NCI-H2029 treated with DMSO at 0.1 percent for 48 hours (cell line): ENCODE measurements at regions not wholly inside any gene's neighbourhood (a gene's known extent, or its start where the extent isn't known, plus 50 kb on each side); places are given as distances from the start of the nearest gene placed in this dataset.
"Not testable (repeated sequence)": the region's sequence is repeated elsewhere in the genome, so short reads cannot be mapped to it uniquely, and the experiment has no call there.

Experiments used
- DNase-seq: peaks from one replicate; lab custom pipeline; 2025; lab: John Stamatoyannopoulos, UW

DNA sequence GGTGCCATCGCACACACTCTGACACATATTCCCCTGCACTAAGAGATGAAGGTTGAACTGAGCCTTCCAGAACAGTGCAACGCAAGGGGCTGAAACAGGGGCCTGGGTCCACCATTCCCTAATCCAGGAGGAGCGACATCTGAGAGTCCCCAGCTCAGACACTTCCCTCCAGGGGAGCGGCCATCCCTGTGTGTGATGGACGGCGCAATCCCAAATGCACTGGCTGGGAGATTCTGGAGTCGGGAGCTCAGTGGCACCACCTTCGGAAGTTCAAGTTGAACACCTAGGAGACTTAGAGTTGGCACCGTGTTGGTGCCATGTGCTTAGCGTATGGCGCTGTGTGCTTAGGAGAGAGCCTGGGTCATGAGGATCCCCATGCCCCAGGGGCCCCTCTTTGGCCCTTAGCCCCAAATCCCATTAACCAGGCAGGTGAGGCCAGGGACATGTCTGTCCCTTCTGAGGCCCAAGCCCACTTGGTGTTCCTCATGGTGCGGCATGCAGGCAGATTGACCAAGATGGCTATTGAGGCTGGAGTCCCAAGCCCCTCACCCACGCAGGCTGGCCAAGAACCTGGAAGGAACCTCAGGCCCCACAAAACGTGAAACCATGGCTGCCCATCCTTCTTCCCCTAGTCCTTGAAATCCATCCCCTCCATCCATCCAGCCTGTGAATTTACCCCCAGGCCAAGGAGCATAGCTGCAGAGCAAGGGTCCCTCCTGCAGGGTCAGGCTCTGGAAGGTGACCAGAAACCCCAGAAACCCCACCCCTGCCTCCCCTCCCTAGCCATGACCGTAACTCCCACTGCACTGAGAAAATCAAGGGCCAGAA lies 114.1 kb upstream of the OTOS start:
- DNase-seq: no peak

DNA sequence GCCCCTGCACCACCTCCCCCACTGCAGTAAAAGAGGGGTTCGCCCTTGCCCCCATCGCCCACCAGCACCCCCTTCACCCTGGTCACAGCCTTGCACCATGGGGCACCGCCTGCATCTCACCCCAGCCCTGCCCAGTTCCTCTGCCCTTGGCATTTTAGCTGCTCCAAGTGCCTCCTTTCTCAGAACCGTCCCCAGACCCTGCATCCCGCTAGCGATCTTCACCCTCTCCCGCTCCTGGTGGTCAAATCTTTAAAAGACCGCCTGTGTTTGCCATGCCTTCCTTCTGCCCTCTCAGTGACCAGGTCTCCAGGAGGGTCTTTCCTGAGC lies 114.7 kb upstream of the OTOS start:
- DNase-seq: no peak

DNA sequence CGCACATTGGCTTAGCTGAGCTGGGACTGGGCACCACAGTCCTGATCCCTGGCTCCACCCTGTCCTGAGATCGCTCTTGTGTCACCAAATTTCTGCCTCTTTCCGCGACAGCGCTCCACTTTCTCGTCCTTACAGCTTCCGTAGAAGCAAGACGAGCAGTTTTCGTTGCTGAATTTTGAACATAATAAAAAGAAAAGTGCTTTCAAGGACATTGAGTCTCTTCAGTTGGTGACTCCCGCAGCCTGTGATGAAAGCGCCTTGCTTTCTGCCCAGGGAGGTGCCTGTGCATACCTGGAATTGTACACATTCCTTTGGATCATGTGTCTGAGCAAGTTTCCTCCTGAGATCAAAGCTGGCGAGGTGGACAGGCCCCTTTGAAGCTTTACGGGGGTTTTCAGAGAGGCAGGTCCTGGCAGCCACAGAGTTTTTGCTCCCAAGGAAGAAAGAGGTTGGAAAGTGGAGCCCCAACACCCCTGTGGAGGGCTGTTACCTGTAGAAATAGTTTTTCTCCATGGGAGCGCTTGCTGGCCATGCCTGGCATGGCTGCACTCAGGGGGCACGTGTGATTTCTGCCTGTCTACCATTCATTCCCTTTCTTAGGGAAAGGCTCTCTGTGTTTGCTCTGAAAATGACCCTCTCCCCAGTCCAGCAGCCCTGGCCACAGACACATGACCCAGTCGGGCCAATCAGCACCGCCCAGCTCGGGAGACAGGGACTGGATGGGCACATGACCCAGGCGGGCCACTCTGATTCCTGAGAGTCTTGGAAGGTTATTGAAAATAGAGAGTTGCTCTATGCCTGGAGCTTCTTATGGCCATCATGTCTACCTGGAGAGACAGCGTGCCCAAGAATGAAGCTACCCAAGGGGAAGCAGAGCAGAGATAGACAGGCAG lies 115.6 kb upstream of the OTOS start:
- DNase-seq: no peak

DNA sequence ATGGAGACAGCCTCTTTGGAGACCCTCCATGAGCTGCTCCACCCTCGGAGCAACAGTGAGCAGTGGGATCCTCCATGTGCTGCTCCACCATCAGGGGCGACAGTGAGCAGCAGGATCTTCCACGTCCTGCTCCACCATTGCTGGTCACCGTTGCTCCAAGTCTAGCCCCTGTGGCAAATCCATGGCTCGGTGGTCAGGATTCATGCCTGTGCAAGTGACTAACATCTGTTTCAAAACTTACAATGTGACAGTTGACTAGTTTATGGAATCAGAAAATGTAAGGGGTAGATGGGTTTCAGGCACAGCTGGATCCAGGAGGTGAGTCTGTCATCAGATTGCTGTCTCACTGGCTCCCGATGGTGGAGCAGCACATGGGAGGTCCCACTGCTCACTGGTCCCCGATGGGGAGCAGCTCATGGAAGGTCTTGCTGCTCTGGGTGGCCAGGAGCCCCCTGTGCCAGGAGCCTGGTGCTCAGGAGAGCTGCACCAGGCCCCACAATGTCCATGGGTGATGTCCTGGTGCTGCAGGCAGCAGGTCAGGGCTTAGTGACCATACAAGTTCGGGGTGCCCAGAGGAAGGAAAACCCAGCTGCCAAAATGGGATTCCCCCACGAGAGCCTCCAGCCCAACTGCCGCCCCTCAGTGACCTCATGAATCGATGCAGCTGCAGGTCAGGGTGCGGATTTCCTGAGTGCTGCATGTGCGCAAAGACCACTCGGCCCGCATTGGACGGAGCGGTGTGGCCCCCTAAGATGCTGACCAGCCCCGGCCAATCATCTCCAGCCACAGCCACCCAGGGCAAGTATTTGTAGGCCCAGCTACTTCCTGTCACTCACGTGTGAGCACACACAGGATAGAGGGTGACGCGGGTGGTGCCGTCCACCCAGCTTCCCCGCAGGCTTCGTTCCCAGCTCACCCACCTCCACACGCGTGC lies 116.5 kb upstream of the OTOS start:
- DNase-seq: no peak

DNA sequence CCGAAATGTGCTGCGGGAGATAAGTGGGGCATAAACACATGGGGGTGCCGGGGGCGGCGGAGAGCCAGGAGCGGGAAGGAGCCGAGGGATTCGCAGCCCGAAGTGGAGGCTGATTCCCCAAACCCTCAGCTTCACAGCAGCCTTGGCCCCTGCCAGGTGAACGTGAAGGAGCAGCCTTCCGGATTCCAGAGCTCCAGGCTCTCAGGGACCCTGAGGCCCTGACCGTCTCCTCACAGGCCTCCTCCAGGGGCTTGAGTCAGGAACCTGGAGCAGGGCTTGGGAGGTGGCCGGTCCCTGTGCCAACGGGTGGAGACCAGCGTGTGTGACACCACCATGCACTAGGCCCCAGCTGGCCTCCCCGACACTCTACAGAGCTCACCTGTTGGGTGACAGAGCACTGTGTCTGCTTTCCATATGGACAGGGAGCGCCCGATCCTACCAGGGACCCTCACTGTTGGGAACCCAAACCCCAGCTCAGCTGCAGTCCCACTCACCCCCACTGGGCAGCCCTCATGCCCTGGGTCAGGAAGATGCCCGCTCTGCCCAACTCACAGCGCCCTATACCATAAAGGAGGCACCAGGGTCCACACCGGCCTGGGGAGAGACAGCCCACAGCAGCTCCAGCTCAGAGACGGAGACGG lies 117.6 kb upstream of the OTOS start:
- DNase-seq: no peak

DNA sequence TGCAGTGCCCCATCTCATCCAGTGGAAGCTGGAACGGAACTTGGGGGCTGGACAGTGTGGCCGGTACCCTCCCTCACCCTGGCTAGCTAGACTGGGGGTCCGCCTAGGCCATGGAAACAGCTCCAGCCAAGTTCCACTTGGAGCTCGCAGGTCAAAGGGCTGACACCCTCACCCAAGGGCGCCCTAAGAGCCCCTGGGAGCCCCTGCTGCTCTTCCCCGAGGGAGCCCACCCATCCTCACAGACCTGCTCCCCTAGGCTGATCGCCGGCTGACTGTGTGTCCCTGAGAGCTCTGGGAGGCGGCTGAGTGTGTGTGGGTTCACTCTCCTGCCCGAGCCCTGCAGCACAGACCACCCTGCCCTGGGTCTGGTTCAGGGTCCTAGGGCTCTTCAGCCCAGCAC lies 118.2 kb upstream of the OTOS start:
- DNase-seq: no peak

DNA sequence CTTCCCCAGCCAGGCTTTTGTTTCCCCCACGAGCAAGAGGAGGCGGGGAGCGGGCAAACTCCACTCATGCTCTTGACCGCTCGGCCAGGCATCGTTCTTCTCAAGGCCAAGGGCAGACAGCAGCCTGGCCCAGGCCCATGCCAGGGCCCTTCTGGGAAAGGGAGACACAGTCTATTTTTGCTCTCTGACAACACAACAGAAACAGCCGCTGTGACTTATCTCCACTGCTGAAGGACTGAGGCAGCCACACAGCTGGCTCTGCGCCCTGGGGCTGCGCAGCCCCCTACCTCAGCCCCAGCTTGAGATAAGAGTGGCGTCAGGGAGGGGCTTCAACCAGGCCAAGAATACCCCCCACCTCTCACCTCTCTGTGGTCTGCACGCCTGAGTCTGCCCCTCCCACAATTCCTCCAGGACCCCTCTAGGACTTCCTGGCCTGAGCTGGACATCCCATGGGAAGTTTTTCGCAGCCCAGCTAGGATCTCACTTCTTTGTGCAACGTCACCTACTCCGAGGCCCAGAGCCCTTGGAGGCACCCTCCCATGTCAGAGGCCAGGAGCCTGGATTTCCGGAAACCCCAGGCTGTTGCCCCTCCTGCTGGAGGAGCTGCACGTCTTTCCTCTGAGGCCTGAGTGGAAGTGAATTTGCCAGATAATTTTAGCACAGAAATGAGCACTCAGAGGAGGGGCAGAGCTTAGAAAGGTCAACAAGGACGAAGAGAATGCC lies 118.9 kb upstream of the OTOS start:
- no peak for DNase-seq

DNA sequence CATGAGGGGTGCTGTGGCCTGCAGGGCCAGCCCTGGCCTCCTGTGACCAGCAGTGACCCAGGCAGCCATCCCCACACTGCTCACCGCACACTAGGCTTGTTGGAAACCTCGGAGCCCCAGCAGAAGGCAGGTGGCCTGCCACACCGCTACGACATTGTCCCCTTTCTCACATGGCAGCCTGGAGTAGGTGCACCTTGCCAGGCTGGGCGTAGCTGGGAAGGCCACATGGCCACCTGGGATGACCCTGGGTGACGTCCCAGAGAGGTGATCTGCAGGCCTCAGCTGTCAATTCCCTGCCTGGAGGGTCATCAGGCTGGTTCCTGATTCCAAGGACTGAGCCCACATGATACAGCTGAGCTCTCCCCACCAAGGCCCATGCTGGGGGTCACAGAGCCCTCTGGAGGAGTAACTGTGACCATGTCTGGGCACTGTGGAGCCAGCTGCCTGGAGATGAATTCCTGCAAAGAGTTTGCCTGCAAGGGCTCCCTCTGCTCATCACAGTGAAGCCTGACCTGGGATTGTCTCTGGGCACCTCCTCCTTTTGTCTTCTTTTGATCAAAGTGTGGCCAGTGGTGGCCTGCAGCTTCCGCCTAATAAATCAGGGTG lies 119.6 kb upstream of the OTOS start:
- no peak for DNase-seq

DNA sequence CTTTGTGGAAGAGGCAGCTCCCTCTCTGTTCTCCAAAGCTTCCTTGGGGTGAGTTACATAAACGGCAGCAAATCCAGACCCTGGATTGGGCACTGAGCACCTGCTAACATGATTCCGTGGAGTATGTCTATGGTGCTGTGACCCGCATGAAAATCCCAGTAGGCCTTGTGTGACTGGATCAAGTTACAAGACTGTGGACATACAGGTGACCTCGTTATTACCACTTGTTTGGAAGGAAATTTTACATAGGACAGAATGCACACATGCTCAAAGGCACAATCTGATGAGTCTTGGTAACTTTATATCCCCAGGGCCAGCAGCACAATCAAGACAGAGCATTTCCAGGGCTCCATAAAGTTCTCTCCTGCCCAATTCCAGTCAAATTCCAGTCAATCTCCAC lies 120.2 kb upstream of the OTOS start:
- no peak for DNase-seq

DNA sequence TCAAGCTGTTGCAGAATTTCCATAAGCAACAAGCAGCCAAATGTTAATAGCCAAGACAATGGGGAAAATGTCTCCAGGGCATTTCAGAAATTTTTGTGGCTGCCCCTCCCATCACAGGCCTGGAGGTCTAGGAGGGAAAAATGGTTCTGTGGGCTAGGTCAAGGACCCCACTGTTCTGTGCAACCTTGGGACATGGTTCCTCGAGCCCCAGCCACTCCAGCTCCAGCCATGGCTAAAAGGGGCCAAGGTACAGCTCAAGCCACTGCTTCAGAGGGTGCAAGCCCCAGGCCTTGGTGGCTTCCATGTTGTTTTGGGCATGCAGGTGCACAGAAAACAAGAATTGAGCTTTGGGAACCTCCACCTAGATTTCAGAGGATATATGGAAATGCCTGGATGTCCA lies 122.1 kb upstream of the OTOS start:
- not testable (repeated sequence) for DNase-seq

DNA sequence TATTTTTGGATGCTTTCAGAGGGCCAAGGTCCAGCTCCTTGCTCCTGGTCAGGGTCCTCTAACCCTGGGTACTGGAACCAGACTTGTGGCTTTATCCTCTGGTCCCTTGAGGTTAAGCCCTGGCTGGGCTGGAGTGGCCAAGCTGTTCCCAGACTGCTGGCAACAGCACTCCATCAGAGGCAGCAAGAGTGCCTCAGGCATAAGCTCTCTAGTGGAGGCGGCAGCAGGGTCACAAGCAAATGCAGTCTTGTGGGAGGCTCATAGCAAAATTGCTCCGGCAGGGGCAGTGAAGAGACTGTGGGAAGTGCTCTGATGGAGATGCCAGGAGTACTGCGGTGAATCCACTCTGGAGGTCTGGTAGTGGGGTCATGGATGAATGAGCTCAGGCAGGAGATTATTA lies 128.9 kb upstream of the OTOS start:
- no peak for DNase-seq

DNA sequence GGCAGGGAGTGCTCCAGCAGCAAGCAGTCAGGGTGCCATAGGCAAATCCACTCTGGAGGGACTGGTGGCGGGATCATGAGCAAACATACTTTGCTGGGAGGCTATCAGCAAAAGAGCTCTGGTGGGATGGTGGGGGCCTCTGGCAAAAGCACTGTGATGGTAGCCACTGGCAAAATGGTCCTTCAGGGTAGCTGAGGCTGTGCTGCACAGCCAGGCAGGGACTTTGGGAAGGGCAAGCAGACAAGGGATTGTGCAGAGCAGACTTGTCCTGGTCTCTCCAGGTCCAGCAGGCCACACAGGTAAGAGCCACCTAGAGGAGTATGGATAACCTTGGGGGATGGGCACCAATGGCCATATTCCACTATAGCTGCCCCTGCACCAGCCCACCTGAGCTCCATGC lies 129.4 kb upstream of the OTOS start:
- DNase-seq: no peak

DNA sequence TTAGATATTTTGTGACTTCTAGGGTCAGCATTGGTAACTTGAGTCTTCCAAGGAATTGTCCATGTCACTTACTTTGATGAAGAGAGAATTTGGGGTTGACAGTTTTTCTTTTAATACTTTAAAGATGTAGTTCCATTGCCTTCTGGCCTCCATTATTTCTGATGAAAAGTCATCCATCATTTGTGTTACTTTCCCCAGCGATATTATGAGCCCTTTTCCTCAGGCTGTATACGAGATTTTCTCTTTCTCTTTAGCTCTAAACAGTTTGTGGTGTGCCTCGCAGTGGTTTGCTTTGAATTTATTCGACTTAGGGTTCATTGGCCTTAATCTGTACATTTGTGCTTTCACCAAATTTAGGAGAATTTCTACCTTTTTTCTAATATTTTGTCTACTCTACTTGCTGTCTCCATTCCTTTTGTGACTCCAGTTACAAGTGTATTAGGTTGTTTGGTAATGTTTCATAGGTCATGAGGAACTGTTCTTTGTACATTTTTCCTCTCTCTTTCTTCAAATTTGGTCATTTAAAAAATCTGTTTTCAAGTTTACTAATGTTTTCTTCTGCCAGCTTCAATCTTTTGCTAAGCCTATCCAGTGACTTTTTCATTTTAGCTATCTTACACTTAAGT lies 131.4 kb upstream of the OTOS start:
- no peak for DNase-seq

DNA sequence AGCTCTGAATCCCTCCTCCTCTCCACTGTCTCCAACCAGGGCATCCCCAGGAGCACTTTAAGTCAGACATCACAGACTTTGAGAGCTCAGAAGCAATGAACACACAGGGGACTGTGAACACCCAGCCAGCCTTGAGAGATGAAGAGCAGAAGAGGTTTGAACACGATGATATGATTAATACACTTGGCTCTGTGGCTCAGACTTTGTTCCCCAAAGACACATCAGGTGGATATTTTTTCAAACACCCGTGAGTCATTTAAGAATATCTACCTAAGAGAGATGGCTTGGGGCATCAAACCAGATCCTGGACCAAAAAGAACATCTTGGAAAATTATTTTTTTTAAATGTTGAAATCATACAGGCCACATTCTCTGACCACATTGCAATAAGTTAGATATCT lies 134.9 kb upstream of the OTOS start:
- no peak for DNase-seq

DNA sequence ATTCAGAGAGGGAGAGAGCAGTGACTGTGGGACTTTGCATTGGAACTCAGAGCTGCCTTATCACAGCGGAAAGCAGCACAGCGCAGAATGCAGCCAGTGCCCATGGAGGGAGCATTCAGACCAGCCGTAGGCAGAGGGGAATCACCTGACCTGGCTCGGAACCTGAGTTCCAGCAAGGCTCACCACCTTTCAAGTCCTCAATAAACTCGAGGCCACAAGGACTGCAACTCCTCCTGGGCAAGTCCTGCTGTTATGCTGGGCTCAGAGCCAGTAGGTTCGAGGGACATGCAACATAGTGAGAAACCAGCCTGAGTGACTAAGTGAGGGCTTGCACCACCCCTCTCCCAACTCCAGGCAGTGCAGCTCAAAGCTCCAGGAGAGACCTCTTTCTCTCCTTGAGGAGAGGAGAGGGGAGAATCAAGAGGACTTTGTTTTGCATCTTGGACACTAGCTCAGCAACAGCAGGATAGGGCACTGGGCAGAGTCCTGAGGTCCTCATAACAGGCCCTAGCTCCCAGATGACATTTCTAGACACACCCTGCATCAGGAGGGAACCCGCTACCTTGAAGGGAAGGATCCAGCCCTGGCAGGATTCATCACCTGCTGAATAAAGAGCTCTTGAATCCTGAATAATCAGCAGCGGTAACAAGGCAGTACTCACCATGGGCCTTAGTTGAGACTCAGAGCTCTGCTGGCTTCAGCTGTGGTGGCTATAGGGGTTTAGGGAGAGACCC lies 136.8 kb upstream of the OTOS start:
- no peak for DNase-seq

DNA sequence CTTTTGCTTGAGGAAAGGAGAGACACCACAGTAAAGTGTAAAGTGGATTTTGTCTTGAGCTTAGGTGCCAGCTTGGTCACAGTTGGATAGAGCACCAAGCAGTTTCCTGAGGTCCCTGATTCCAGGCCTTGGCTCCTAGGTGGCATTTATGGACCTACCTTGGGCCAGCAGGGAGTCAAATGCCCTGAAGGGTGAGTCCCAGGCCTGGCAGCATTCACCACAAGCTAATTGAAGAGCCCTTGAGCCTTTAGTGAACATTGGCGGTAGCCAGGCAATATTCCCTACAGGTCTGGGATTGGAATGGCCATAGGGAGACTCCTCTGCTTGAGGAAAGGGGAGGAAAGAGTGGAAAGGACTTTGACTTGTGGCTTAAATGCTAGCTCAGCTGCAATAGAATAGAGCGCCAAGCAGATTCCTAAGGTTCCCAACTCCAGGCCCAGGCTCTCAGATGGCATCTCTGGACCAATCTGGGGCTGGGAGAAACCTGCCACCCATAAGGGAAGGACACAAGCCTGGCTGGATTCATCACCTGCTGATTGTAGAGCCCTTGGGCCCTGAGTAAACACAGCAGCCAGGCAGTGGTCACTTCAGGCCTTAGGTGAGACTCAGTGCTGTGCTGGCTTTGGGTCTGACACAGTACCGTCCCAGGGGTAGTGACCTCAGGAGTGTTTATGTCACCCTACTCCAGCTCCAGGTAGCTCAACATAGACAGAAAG lies 137.5 kb upstream of the OTOS start:
- DNase-seq: no peak

DNA sequence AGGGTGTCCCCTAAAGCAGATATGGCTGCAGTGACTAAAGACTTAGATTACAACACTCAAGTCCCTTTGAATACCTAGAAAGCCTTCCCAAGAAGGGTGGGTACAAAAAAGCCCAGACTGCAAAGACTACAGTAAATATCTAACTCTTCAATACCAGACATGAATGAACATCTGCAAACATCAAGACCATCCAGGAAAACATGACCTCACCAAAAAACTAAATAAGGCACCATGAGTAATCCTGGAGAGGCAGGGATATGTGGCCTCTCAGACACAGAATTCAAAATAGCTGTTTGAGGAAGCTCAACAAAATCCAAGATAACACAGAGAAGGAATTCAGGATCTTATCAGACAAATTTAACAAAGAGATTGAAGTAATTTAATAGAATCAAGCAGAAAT lies 138.2 kb upstream of the OTOS start:
- DNase-seq: no peak

DNA sequence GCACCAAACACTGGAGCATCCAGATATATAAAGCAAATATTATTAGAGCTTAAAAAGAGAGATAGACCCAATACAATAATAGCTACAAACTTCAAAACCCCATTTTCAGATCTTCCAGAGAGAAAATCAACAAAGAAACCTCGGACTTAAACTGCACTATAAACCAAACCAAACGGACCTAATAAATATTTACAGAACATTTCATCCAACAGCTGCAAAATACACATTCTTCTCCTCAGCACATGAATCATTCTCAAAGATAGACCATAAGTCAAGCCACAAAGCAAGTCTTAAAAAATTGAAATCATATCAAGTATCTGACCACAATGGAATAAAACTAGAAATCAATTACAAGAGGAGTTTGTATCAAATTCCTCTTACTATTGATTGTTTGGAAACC lies 140.2 kb upstream of the OTOS start:
- no peak for DNase-seq
